HEK293 (cell line): ENCODE measurements at regions not wholly inside any gene's neighbourhood (a gene's known extent, or its start where the extent isn't known, plus 50 kb on each side); places are given as distances from the start of the nearest gene placed in this dataset.
A peak's percentile ranks its signal among the peaks of the same experiment; 100 is the strongest.

ENCODE experiments used
- ELK4 ChIP-seq: IDR thresholded peaks from 2 replicates; pipeline ENCODE4 v1.6.1; 2011; ENCODE audit warnings: mild to moderate bottlenecking, low read depth, low read length, borderline replicate concordance
- MYNN ChIP-seq: fragments of 450-650 bp; formaldehyde crosslinking; IDR thresholded peaks from 2 replicates; pipeline ENCODE4 v1.5.1; 2016; ENCODE audit warnings: missing biosample characterization, missing genetic modification characterization, borderline replicate concordance
- YY2 ChIP-seq: fragments of 450-650 bp; formaldehyde crosslinking; IDR thresholded peaks from 2 replicates; pipeline ENCODE4 v1.5.1; 2016; ENCODE audit warnings: missing biosample characterization, missing genetic modification characterization
- ZBTB1 ChIP-seq: fragments of 450-650 bp; formaldehyde crosslinking; IDR thresholded peaks from 2 replicates; pipeline ENCODE4 v1.5.1; 2016; ENCODE audit warnings: missing biosample characterization, missing genetic modification characterization
- ZIC2 ChIP-seq: fragments of 450-650 bp; formaldehyde crosslinking; IDR thresholded peaks from 2 replicates; pipeline ENCODE4 v1.5.1; 2016; ENCODE audit warnings: missing biosample characterization, missing genetic modification characterization
- ZNF169 ChIP-seq: fragments of 450-650 bp; formaldehyde crosslinking; IDR thresholded peaks from 2 replicates; pipeline ENCODE4 v1.5.1; 2016; ENCODE audit warnings: missing biosample characterization, missing genetic modification characterization
- ZNF202 ChIP-seq: fragments of 450-650 bp; formaldehyde crosslinking; IDR thresholded peaks from 2 replicates; pipeline ENCODE4 v1.5.1; 2016; ENCODE audit warnings: missing biosample characterization, missing genetic modification characterization, borderline replicate concordance
- ZNF214 ChIP-seq: fragments of 450-650 bp; formaldehyde crosslinking; IDR thresholded peaks from 2 replicates; pipeline ENCODE4 v1.5.1; 2017; ENCODE audit warnings: missing biosample characterization, mild to moderate bottlenecking, missing genetic modification characterization, borderline replicate concordance
- ZNF366 ChIP-seq: fragments of 450-650 bp; formaldehyde crosslinking; conservative IDR thresholded peaks from 2 replicates; pipeline ENCODE4 v1.5.1; 2016; ENCODE audit warnings: missing biosample characterization, missing genetic modification characterization
- ZNF398 ChIP-seq: fragments of 450-650 bp; formaldehyde crosslinking; IDR thresholded peaks from 2 replicates; pipeline ENCODE4 v1.5.1; 2017; ENCODE audit warnings: missing biosample characterization, missing genetic modification characterization
- ZNF48 ChIP-seq: fragments of 450-650 bp; formaldehyde crosslinking; IDR thresholded peaks from 2 replicates; pipeline ENCODE4 v1.5.1; 2016; ENCODE audit warnings: missing biosample characterization, missing genetic modification characterization
- ZNF596 ChIP-seq: fragments of 450-650 bp; IDR thresholded peaks from 2 replicates; pipeline ENCODE4 v1.5.0; 2018; ENCODE audit warnings: missing biosample characterization, mild to moderate bottlenecking, missing genetic modification characterization, moderate library complexity
- ZNF624 ChIP-seq: fragments of 450-650 bp; formaldehyde crosslinking; IDR thresholded peaks from 2 replicates; pipeline ENCODE4 v1.5.1; 2017; ENCODE audit warnings: missing biosample characterization, missing genetic modification characterization
- ZNF629 ChIP-seq: fragments of 450-650 bp; formaldehyde crosslinking; IDR thresholded peaks from 2 replicates; pipeline ENCODE4 v1.5.1; 2017; ENCODE audit warnings: missing biosample characterization, missing genetic modification characterization
- ZNF660 ChIP-seq: fragments of 450-650 bp; IDR thresholded peaks from 2 replicates; pipeline ENCODE4 v1.5.1; 2018; ENCODE audit warnings: missing biosample characterization, mild to moderate bottlenecking, missing genetic modification characterization
- TF ChIP-seq, protein P1 (sequence below): fragments of 450-650 bp; formaldehyde crosslinking; conservative IDR thresholded peaks from 2 replicates; pipeline ENCODE4 v1.5.1; 2016; ENCODE audit warnings: low read depth, missing biosample characterization, missing genetic modification characterization
- TF ChIP-seq, protein P2 (sequence below): fragments of 450-650 bp; formaldehyde crosslinking; IDR thresholded peaks from 2 replicates; pipeline ENCODE4 v1.5.1; 2017; ENCODE audit warnings: missing biosample characterization, missing genetic modification characterization
- TF ChIP-seq, protein P3 (sequence below): fragments of 450-650 bp; formaldehyde crosslinking; IDR thresholded peaks from 2 replicates; pipeline ENCODE4 v1.5.1; 2017; ENCODE audit warnings: missing biosample characterization, missing genetic modification characterization
- TF ChIP-seq, protein P4 (sequence below): fragments of 450-650 bp; formaldehyde crosslinking; IDR thresholded peaks from 2 replicates; pipeline ENCODE4 v1.5.1; 2016; ENCODE audit warnings: missing biosample characterization, missing genetic modification characterization
- TF ChIP-seq, protein P5 (sequence below): fragments of 450-650 bp; formaldehyde crosslinking; IDR thresholded peaks from 2 replicates; pipeline ENCODE4 v1.5.1; 2016; ENCODE audit warnings: missing biosample characterization, missing genetic modification characterization

- TF ChIP-seq, protein P1, sequence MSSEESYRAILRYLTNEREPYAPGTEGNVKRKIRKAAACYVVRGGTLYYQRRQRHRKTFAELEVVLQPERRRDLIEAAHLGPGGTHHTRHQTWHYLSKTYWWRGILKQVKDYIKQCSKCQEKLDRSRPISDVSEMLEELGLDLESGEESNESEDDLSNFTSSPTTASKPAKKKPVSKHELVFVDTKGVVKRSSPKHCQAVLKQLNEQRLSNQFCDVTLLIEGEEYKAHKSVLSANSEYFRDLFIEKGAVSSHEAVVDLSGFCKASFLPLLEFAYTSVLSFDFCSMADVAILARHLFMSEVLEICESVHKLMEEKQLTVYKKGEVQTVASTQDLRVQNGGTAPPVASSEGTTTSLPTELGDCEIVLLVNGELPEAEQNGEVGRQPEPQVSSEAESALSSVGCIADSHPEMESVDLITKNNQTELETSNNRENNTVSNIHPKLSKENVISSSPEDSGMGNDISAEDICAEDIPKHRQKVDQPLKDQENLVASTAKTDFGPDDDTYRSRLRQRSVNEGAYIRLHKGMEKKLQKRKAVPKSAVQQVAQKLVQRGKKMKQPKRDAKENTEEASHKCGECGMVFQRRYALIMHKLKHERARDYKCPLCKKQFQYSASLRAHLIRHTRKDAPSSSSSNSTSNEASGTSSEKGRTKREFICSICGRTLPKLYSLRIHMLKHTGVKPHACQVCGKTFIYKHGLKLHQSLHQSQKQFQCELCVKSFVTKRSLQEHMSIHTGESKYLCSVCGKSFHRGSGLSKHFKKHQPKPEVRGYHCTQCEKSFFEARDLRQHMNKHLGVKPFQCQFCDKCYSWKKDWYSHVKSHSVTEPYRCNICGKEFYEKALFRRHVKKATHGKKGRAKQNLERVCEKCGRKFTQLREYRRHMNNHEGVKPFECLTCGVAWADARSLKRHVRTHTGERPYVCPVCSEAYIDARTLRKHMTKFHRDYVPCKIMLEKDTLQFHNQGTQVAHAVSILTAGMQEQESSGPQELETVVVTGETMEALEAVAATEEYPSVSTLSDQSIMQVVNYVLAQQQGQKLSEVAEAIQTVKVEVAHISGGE (tag by site-specific recombination) = peak; percentile 64
- no peak for TF ChIP-seq ZNF596
- TF ChIP-seq, protein P2, sequence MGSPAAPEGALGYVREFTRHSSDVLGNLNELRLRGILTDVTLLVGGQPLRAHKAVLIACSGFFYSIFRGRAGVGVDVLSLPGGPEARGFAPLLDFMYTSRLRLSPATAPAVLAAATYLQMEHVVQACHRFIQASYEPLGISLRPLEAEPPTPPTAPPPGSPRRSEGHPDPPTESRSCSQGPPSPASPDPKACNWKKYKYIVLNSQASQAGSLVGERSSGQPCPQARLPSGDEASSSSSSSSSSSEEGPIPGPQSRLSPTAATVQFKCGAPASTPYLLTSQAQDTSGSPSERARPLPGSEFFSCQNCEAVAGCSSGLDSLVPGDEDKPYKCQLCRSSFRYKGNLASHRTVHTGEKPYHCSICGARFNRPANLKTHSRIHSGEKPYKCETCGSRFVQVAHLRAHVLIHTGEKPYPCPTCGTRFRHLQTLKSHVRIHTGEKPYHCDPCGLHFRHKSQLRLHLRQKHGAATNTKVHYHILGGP (tag by site-specific recombination) = no peak
- no peak for TF ChIP-seq ZBTB1 (tag by site-specific recombination)
- TF ChIP-seq ZNF214 (tag by site-specific recombination) = no peak
- TF ChIP-seq, protein P3, sequence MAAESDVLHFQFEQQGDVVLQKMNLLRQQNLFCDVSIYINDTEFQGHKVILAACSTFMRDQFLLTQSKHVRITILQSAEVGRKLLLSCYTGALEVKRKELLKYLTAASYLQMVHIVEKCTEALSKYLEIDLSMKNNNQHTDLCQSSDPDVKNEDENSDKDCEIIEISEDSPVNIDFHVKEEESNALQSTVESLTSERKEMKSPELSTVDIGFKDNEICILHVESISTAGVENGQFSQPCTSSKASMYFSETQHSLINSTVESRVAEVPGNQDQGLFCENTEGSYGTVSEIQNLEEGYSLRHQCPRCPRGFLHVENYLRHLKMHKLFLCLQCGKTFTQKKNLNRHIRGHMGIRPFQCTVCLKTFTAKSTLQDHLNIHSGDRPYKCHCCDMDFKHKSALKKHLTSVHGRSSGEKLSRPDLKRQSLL (tag by site-specific recombination) = no peak
- TF ChIP-seq ZNF624 (tag by site-specific recombination) = no peak
- TF ChIP-seq ZIC2 (tag by site-specific recombination) = no peak
- TF ChIP-seq YY2 (tag by site-specific recombination) = no peak
- TF ChIP-seq, protein P4, sequence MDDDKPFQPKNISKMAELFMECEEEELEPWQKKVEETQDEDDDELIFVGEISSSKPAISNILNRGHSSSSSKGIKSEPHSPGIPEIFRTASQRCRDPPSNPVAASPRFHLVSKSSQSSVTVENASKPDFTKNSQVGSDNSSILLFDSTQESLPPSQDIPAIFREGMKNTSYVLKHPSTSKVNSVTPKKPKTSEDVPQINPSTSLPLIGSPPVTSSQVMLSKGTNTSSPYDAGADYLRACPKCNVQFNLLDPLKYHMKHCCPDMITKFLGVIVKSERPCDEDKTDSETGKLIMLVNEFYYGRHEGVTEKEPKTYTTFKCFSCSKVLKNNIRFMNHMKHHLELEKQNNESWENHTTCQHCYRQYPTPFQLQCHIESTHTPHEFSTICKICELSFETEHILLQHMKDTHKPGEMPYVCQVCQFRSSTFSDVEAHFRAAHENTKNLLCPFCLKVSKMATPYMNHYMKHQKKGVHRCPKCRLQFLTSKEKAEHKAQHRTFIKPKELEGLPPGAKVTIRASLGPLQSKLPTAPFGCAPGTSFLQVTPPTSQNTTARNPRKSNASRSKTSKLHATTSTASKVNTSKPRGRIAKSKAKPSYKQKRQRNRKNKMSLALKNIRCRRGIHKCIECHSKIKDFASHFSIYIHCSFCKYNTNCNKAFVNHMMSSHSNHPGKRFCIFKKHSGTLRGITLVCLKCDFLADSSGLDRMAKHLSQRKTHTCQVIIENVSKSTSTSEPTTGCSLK (tag by site-specific recombination) = no peak
- TF ChIP-seq ZNF398 (tag by site-specific recombination) = no peak
- TF ChIP-seq, protein P5, sequence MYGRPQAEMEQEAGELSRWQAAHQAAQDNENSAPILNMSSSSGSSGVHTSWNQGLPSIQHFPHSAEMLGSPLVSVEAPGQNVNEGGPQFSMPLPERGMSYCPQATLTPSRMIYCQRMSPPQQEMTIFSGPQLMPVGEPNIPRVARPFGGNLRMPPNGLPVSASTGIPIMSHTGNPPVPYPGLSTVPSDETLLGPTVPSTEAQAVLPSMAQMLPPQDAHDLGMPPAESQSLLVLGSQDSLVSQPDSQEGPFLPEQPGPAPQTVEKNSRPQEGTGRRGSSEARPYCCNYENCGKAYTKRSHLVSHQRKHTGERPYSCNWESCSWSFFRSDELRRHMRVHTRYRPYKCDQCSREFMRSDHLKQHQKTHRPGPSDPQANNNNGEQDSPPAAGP (tag by site-specific recombination) = no peak
- peak; percentile 48; the same call in 1 of the 2 replicates for TF ChIP-seq ZNF202 (tag by site-specific recombination)
- no peak for TF ChIP-seq ZNF629 (tag by site-specific recombination)
- no peak for TF ChIP-seq ZNF660
- TF ChIP-seq ZNF48 (tag by site-specific recombination) = no peak
- TF ChIP-seq MYNN (tag by site-specific recombination) = no peak
- no peak for TF ChIP-seq ELK4
- no peak for TF ChIP-seq ZNF169 (tag by site-specific recombination)
- TF ChIP-seq ZNF366 (tag by site-specific recombination) = no peak
These were observed 982.9 kb downstream of the TFAP2A start (continued) for GRCh38 chr6:9431945-9432344.
